ENCODE measurements at regions not wholly inside any gene's neighbourhood (a gene's known extent, or its start where the extent isn't known, plus 50 kb on each side); places are given as distances from the start of the nearest gene placed in this dataset.
A peak's percentile ranks its signal among the peaks of the same experiment; 100 is the strongest.

- TF ChIP-seq CTCF (IDR thresholded peaks at IDR 0.05), result no peak
- H3K4me1 Mint-ChIP-seq (ENCODE audit: low read depth), result peaks cover 3% of the 10 kb centered on the region
- H3K36me3 Mint-ChIP-seq (ENCODE audit: low read depth), result no peaks in the 10 kb centered on the region
- no peaks in the 10 kb centered on the region for H3K27me3 Mint-ChIP-seq (ENCODE audit: low read depth)
- peaks cover 2% of the 10 kb centered on the region for H3K9me3 Mint-ChIP-seq (ENCODE audit: low read depth)
- DNase-seq (ENCODE audit: low spot score), result no peak
- no peak overlapping the region for H3K4me3 Mint-ChIP-seq (ENCODE audit: unreplicated experiment)
- no peak overlapping the region for H3K27ac Mint-ChIP-seq (ENCODE audit: unreplicated experiment)
These were observed 87.8 kb upstream of the GALNT18 start for GRCh38 chr11:11709447-11710239.

- DNase-seq (ENCODE audit: low spot score), result no peak
- no peak for TF ChIP-seq CTCF (IDR thresholded peaks at IDR 0.05)
- H3K4me3 Mint-ChIP-seq (ENCODE audit: unreplicated experiment), result no peak overlapping the region
- peaks cover 3% of the 10 kb centered on the region for H3K4me1 Mint-ChIP-seq (ENCODE audit: low read depth)
- peaks cover 2% of the 10 kb centered on the region for H3K9me3 Mint-ChIP-seq (ENCODE audit: low read depth)
- peaks cover 4% of the 10 kb centered on the region for H3K27me3 Mint-ChIP-seq (ENCODE audit: low read depth)
- no peak overlapping the region for H3K27ac Mint-ChIP-seq (ENCODE audit: unreplicated experiment)
- no peaks in the 10 kb centered on the region for H3K36me3 Mint-ChIP-seq (ENCODE audit: low read depth)
These were observed 86.5 kb upstream of the GALNT18 start for GRCh38 chr11:11708256-11708655.

GRCh38 chr11:11706028-11706427, 84.2 kb upstream of the GALNT18 start:
- H3K4me3 Mint-ChIP-seq (ENCODE audit: unreplicated experiment), result no peak overlapping the region
- no peaks in the 10 kb centered on the region for H3K36me3 Mint-ChIP-seq (ENCODE audit: low read depth)
- H3K9me3 Mint-ChIP-seq (ENCODE audit: low read depth), result no peaks in the 10 kb centered on the region
- H3K4me1 Mint-ChIP-seq (ENCODE audit: low read depth), result peaks cover 6% of the 10 kb centered on the region
- H3K27ac Mint-ChIP-seq (ENCODE audit: unreplicated experiment), result no peak overlapping the region
- DNase-seq (ENCODE audit: low spot score), result no peak
- TF ChIP-seq CTCF (IDR thresholded peaks at IDR 0.05), result no peak
- peaks cover 4% of the 10 kb centered on the region for H3K27me3 Mint-ChIP-seq (ENCODE audit: low read depth)

GRCh38 chr11:11703885-11704284, 82.1 kb upstream of the GALNT18 start:
- Mint-ChIP-seq H3K4me3 (ENCODE audit: unreplicated experiment) (no peak overlapping the region), H3K9me3 (ENCODE audit: low read depth) (no peaks in the 10 kb centered on the region), H3K27me3 (ENCODE audit: low read depth) (peaks cover 6% of the 10 kb centered on the region), H3K36me3 (ENCODE audit: low read depth) (no peaks in the 10 kb centered on the region), H3K4me1 (ENCODE audit: low read depth) (peaks cover 10% of the 10 kb centered on the region), H3K27ac (ENCODE audit: unreplicated experiment) (no peak overlapping the region)
- no peak for DNase-seq (ENCODE audit: low spot score)
- TF ChIP-seq CTCF (IDR thresholded peaks at IDR 0.05), result no peak

- Mint-ChIP-seq H3K4me1 (ENCODE audit: low read depth) (peaks cover 7% of the 10 kb centered on the region), H3K4me3 (ENCODE audit: unreplicated experiment) (no peak overlapping the region), H3K27ac (ENCODE audit: unreplicated experiment) (no peak overlapping the region), H3K36me3 (ENCODE audit: low read depth) (no peaks in the 10 kb centered on the region), H3K27me3 (ENCODE audit: low read depth) (peaks cover 6% of the 10 kb centered on the region), H3K9me3 (ENCODE audit: low read depth) (peaks cover 1% of the 10 kb centered on the region)
- no peak for DNase-seq (ENCODE audit: low spot score)
- TF ChIP-seq CTCF (IDR thresholded peaks at IDR 0.05), result peak; percentile 42
These were observed 79.3 kb upstream of the GALNT18 start for GRCh38 chr11:11701070-11701469.
